Tibial nerve (tissue), 3 donors: ENCODE measurements at regions not wholly inside any gene's neighbourhood (a gene's known extent, or its start where the extent isn't known, plus 50 kb on each side); places are given as distances from the start of the nearest gene placed in this dataset.

Experiments
- CTCF ChIP-seq, 5 experiments: fragments of 200-600 bp in 3 of 5; fragments of 450-650 bp in 2 of 5; sonication (generic) in 3 of 5; IDR thresholded peaks; one replicate each; pipeline ENCODE4 v1.5.1; 2016 to 2019; ENCODE audit warnings: antibody characterized with exemption in 5 of 5, mild to moderate bottlenecking in 3 of 5, moderate library complexity in 2 of 5
- POLR2A ChIP-seq, 2 donors: fragments of 450-650 bp; IDR thresholded peaks; one replicate each; pipeline ENCODE4 v1.6.1; 2017; ENCODE audit warnings: antibody characterized with exemption in 2 of 2, mild to moderate bottlenecking in 2 of 2, moderate library complexity in 2 of 2

DNA sequence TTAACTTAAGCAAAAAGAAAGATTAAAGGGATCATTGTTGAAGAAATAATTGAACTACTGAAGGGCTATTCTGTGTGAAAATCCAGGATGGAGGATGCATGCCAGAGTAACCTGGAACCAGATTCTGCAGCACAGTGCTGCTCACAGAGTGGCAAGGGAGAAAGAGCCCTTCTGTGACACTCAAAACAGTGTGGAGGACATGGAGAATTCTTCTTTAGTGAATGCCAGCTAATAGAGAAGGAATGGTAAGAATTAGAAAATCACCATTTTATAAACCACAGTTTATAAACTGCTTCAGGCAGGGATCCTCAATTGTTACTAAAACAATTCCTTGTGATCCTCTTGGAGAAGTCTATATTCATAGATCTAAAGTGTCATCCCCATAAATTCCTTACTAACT, 70.4 kb upstream of the ARHGEF26 start:
- TF ChIP-seq CTCF (IDR thresholded peaks at IDR 0.05) = no peak
- no peak for TF ChIP-seq POLR2A (IDR thresholded peaks at IDR 0.05)
